Mucosa of descending colon (tissue), 3 donors: ENCODE measurements at regions not wholly inside any gene's neighbourhood (a gene's known extent, or its start where the extent isn't known, plus 50 kb on each side); places are given as distances from the start of the nearest gene placed in this dataset.
A peak's percentile ranks its signal among the peaks of the same experiment; 100 is the strongest.

Experiments
- ATAC-seq: fragments of 200-7000 bp; cut with Tn5 transposase; one replicate; pipeline ENCODE4 v1.9.1; 2020; ENCODE audit warnings: mild to moderate bottlenecking, moderate library complexity
- DNase-seq, 3 donors: peaks; one replicate each; pipeline ENCODE4 v3.0.0-alpha.2; 2020
- H3K36me3 ChIP-seq: fragments of 200-600 bp; one replicate; pipeline ENCODE4 v1.8.0; 2021; ENCODE audit warnings: low read depth, mild to moderate bottlenecking
- H3K4me1 ChIP-seq: fragments of 200-600 bp; one replicate; pipeline ENCODE4 v1.8.0; 2021; ENCODE audit warnings: low read depth, mild to moderate bottlenecking
- H3K4me3 ChIP-seq: fragments of 200-600 bp; one replicate; pipeline ENCODE4 v1.8.0; 2021; ENCODE audit warnings: mild to moderate bottlenecking
- H3K9me3 ChIP-seq: fragments of 200-600 bp; one replicate; pipeline ENCODE4 v1.8.0; 2021; ENCODE audit warnings: mild to moderate bottlenecking
- CTCF ChIP-seq: fragments of 200-600 bp; IDR thresholded peaks from one replicate; pipeline ENCODE4 v1.8.0; 2022; ENCODE audit warnings: antibody characterized with exemption, mild to moderate bottlenecking
- intact Hi-C, 2 donors: fragments of 100-400 bp; cut with DNase I in 1 of 2; cut with micrococcal nuclease in 1 of 2; formaldehyde crosslinking; loops; one replicate each; pipeline versions ENCODE4 v1.11.0 to v1.11.1; 2022; cut with DNase I, micrococcal nuclease
- donor health status: DM: no; HTN: no; CAD: no; lungs with moderate emphysema.
- donor health status: DM: no; HTN: no; CAD: no.
- donor health status: DM: no; HTN: yes; CAD: no.

GRCh38 chr10:120975868-120976225 is 124.7 kb downstream of the WDR11 start:
- Histone ChIP-seq H3K4me1 (peaks cover 16% of the 10 kb centered on the region), H3K36me3 (no peaks in the 10 kb centered on the region), H3K4me3 (no peak overlapping the region), H3K9me3 (peaks cover 3% of the 10 kb centered on the region)
- DNase-seq (no peak), ATAC-seq (no peak)
- intact Hi-C loops: no loop called here
- no peak for TF ChIP-seq CTCF

DNA sequence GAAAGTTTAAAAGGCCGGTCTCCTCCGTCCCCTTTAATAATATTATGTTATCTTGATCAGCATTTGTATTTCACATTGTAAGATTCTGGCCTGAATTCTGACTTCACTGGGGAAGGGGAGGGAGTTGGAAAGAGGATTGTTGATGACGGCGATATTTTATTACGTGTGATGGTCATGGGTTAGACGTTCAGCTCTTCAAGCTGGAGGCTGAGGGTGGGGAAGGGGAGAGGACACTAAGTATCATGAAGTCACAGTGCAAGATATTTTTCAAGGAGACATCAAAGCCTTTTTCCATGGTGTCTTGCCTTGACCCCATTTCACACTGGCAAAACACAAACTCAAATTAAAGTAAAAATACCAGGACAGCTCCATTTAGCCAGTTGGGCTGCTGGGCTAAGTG is 126.7 kb downstream of the WDR11 start:
- no peak for ATAC-seq
- intact Hi-C loops: no loop called here
- Histone ChIP-seq H3K4me3 (no peak overlapping the region), H3K4me1 (peaks cover 16% of the 10 kb centered on the region), H3K9me3 (peaks cover 3% of the 10 kb centered on the region), H3K36me3 (no peaks in the 10 kb centered on the region)
- no peak for DNase-seq
- TF ChIP-seq CTCF: no peak

GRCh38 chr10:120978589-120979252 is 127.6 kb downstream of the WDR11 start:
- ATAC-seq: peak; percentile 63
- H3K4me3 ChIP-seq: no peak overlapping the region
- H3K9me3 ChIP-seq: peaks cover 2% of the 10 kb centered on the region
- peak in 1 of 3 donors; percentile 28 for DNase-seq
- intact Hi-C loops: no loop called here
- no peaks in the 10 kb centered on the region for H3K36me3 ChIP-seq
- H3K4me1 ChIP-seq: peaks cover 16% of the 10 kb centered on the region
- TF ChIP-seq CTCF: no peak

GRCh38 chr10:120979435-120980278 is 128.5 kb downstream of the WDR11 start:
- Histone ChIP-seq H3K4me3 (no peak overlapping the region), H3K36me3 (no peaks in the 10 kb centered on the region), H3K4me1 (peaks cover 16% of the 10 kb centered on the region), H3K9me3 (no peaks in the 10 kb centered on the region)
- DNase-seq: peak; percentile 76 to 82 (median 81)
- ATAC-seq: peak; percentile 90
- intact Hi-C loops: no loop called here
- no peak for TF ChIP-seq CTCF

- ATAC-seq (no peak), DNase-seq (no peak)
- TF ChIP-seq CTCF: no peak
- Histone ChIP-seq H3K4me3 (no peak overlapping the region), H3K36me3 (no peaks in the 10 kb centered on the region), H3K9me3 (no peaks in the 10 kb centered on the region), H3K4me1 (peaks cover 16% of the 10 kb centered on the region)
- intact Hi-C loops: no loop called here
Observed at GRCh38 chr10:120980279-120981255, 129.4 kb downstream of the WDR11 start.
